NB4 (cell line): ENCODE measurements at regions not wholly inside any gene's neighbourhood (a gene's known extent, or its start where the extent isn't known, plus 50 kb on each side); places are given as distances from the start of the nearest gene placed in this dataset.

Experiments used
- DNase-seq: peaks from one replicate; pipeline ENCODE4 v3.0.0; 2010; ENCODE audit warnings: low read depth
- H3K4me3 ChIP-seq: one replicate; pipeline ENCODE4 v1.5.1; 2011; ENCODE audit warnings: mild to moderate bottlenecking, low read depth, low read length, moderate library complexity
- CTCF ChIP-seq: IDR thresholded peaks from one replicate; pipeline ENCODE4 v1.5.1; 2012; ENCODE audit warnings: low read depth, low read length
- MAX ChIP-seq: IDR thresholded peaks from 2 replicates; pipeline ENCODE4 v1.6.1; 2011; ENCODE audit warnings: low read depth, low read length
- MYC ChIP-seq: IDR thresholded peaks from 2 replicates; pipeline ENCODE4 v1.6.1; 2011; ENCODE audit warnings: low read depth, low read length
- POLR2A ChIP-seq: IDR thresholded peaks from 2 replicates; pipeline ENCODE4 v1.6.1; 2011; ENCODE audit warnings: mild to moderate bottlenecking; ENCODE audit not compliant: insufficient read length; ENCODE audit errors: extremely low read depth

GRCh38 chr11:120027546-120028180, 110.2 kb downstream of the TRIM29 start:
- TF ChIP-seq CTCF (no peak), MAX (no peak), MYC (no peak)
- DNase-seq, result no peak
- H3K4me3 ChIP-seq, result no peak overlapping the region

- H3K4me3 ChIP-seq, result no peak overlapping the region
- no peak for TF ChIP-seq CTCF
- no peak for TF ChIP-seq MAX
- TF ChIP-seq POLR2A, result no peak
- no peak for TF ChIP-seq MYC
- no peak for DNase-seq
Observed at GRCh38 chr11:120025606-120026335, 112.1 kb downstream of the TRIM29 start.

GRCh38 chr11:120024586-120024985, 113.3 kb downstream of the TRIM29 start:
- TF ChIP-seq POLR2A, result no peak
- no peak for TF ChIP-seq MAX
- TF ChIP-seq CTCF, result no peak
- no peak overlapping the region for H3K4me3 ChIP-seq
- no peak for DNase-seq

GRCh38 chr11:120024046-120024445, 113.9 kb downstream of the TRIM29 start:
- no peak overlapping the region for H3K4me3 ChIP-seq
- TF ChIP-seq CTCF (no peak), POLR2A (no peak), MYC (no peak), MAX (no peak)
- DNase-seq, result no peak

GRCh38 chr11:120023551-120023950, 114.4 kb downstream of the TRIM29 start:
- TF ChIP-seq CTCF, result no peak
- TF ChIP-seq MAX, result no peak
- TF ChIP-seq POLR2A, result no peak
- no peak for TF ChIP-seq MYC
- DNase-seq, result no peak
- H3K4me3 ChIP-seq, result no peak overlapping the region
